Superior temporal gyrus (tissue), 1 donor: ENCODE measurements at regions not wholly inside any gene's neighbourhood (a gene's known extent, or its start where the extent isn't known, plus 50 kb on each side); places are given as distances from the start of the nearest gene placed in this dataset.
"Not testable (repeated sequence)": the region's sequence is repeated elsewhere in the genome, so short reads cannot be mapped to it uniquely, and the experiment has no call there.

ENCODE experiments used
- DNase-seq: peaks from one replicate; pipeline ENCODE4 v3.0.0-alpha.2; 2016; ENCODE audit errors: extremely low spot score

- DNase-seq, result no peak
These were observed 52.5 kb upstream of the FBXO28 start for GRCh38 chr1:224061436-224061835.

GRCh38 chr1:224059897-224060427 lies 53.9 kb upstream of the FBXO28 start:
- DNase-seq, result no peak

GRCh38 chr1:224058303-224058702 lies 55.6 kb upstream of the FBXO28 start:
- no peak for DNase-seq

- DNase-seq, result no peak
These were observed 56.3 kb upstream of the FBXO28 start for GRCh38 chr1:224057461-224058199.

GRCh38 chr1:224054611-224055010 lies 59.3 kb upstream of the FBXO28 start:
- no peak for DNase-seq

- DNase-seq, result no peak
These were observed 59.9 kb upstream of the FBXO28 start for GRCh38 chr1:224054012-224054411.

- DNase-seq, result no peak
These were observed 60.5 kb upstream of the FBXO28 start for GRCh38 chr1:224053456-224053855.

GRCh38 chr1:224052772-224053171 lies 61.1 kb upstream of the FBXO28 start:
- DNase-seq, result no peak

- DNase-seq, result not testable (repeated sequence)
These were observed 62.1 kb upstream of the FBXO28 start for GRCh38 chr1:224051782-224052181.

- DNase-seq, result no peak
These were observed 62.9 kb upstream of the FBXO28 start for GRCh38 chr1:224051086-224051406.

- no peak for DNase-seq
These were observed 66.4 kb upstream of the FBXO28 start for GRCh38 chr1:224047538-224047937.

GRCh38 chr1:224045556-224045955 lies 68.4 kb upstream of the FBXO28 start:
- DNase-seq, result no peak

- DNase-seq, result no peak
These were observed 69.5 kb upstream of the FBXO28 start for GRCh38 chr1:224044420-224044819.

GRCh38 chr1:224042557-224043118 lies 71.3 kb upstream of the FBXO28 start:
- DNase-seq, result no peak

- no peak for DNase-seq
These were observed 72.9 kb upstream of the FBXO28 start for GRCh38 chr1:224041032-224041431.

GRCh38 chr1:224040423-224040822 lies 73.5 kb upstream of the FBXO28 start:
- not testable (repeated sequence) for DNase-seq

GRCh38 chr1:224040006-224040405 lies 73.9 kb upstream of the FBXO28 start:
- not testable (repeated sequence) for DNase-seq

GRCh38 chr1:224038832-224039231 lies 75.1 kb upstream of the FBXO28 start:
- not testable (repeated sequence) for DNase-seq

GRCh38 chr1:224037362-224037761 lies 76.5 kb upstream of the FBXO28 start:
- not testable (repeated sequence) for DNase-seq

GRCh38 chr1:224032608-224033276 lies 81.2 kb upstream of the FBXO28 start:
- not testable (repeated sequence) for DNase-seq

GRCh38 chr1:224031986-224032385 lies 81.9 kb upstream of the FBXO28 start:
- DNase-seq, result not testable (repeated sequence)

- DNase-seq, result not testable (repeated sequence)
These were observed 83.7 kb upstream of the FBXO28 start for GRCh38 chr1:224030257-224030656.
